Keratinocyte (primary cell): ENCODE measurements at regions not wholly inside any gene's neighbourhood (a gene's known extent, or its start where the extent isn't known, plus 50 kb on each side); places are given as distances from the start of the nearest gene placed in this dataset.

Experiments used
- EZH2 ChIP-seq: IDR thresholded peaks from one replicate; pipeline ENCODE4 v1.6.1; 2012; ENCODE audit warnings: inconsistent platforms, mild to moderate bottlenecking, low read length, moderate library complexity
- TF ChIP-seq, protein P1 (sequence below), 3 experiments: IDR thresholded peaks in 1 of 3; conservative IDR thresholded peaks in 1 of 3; optimal IDR thresholded peaks in 1 of 3; 2 replicates in 2 of 3; 3 replicates in 1 of 3; pipeline versions ENCODE3 to v1.5.1; 2011; ENCODE audit warnings: low read length in 3 of 3, mild to moderate bottlenecking in 3 of 3, moderate library complexity in 2 of 3, control low read depth in 1 of 3, inconsistent platforms in 1 of 3; ENCODE audit not compliant: insufficient read depth in 2 of 3; ENCODE audit errors: extremely low read depth in 1 of 3

- TF ChIP-seq, protein P1, sequence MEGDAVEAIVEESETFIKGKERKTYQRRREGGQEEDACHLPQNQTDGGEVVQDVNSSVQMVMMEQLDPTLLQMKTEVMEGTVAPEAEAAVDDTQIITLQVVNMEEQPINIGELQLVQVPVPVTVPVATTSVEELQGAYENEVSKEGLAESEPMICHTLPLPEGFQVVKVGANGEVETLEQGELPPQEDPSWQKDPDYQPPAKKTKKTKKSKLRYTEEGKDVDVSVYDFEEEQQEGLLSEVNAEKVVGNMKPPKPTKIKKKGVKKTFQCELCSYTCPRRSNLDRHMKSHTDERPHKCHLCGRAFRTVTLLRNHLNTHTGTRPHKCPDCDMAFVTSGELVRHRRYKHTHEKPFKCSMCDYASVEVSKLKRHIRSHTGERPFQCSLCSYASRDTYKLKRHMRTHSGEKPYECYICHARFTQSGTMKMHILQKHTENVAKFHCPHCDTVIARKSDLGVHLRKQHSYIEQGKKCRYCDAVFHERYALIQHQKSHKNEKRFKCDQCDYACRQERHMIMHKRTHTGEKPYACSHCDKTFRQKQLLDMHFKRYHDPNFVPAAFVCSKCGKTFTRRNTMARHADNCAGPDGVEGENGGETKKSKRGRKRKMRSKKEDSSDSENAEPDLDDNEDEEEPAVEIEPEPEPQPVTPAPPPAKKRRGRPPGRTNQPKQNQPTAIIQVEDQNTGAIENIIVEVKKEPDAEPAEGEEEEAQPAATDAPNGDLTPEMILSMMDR (optimal IDR thresholded peaks at IDR 0.05 in 1 of 3, IDR thresholded peaks at IDR 0.05 in 1 of 3, conservative IDR thresholded peaks at IDR 0.05 in 1 of 3; ENCODE audit: extremely low read depth in 1 of 3, insufficient read depth in 2 of 3, low read length in 3 of 3) = no peak
- no peak for TF ChIP-seq EZH2
Measured at GRCh38 chr11:28582506-28582905, 474.3 kb downstream of the METTL15 start.
